SH-SY5Y (cell line): ENCODE measurements at regions not wholly inside any gene's neighbourhood (a gene's known extent, or its start where the extent isn't known, plus 50 kb on each side); places are given as distances from the start of the nearest gene placed in this dataset.

Experiments used
- GATA2 ChIP-seq: IDR thresholded peaks from 2 replicates; pipeline ENCODE4 v1.6.1; 2011; ENCODE audit warnings: mild to moderate bottlenecking, low read depth, low read length
- GATA3 ChIP-seq: IDR thresholded peaks from 2 replicates; pipeline ENCODE4 v1.6.1; 2011; ENCODE audit warnings: low read depth, mild to moderate bottlenecking, low read length, moderate library complexity

DNA sequence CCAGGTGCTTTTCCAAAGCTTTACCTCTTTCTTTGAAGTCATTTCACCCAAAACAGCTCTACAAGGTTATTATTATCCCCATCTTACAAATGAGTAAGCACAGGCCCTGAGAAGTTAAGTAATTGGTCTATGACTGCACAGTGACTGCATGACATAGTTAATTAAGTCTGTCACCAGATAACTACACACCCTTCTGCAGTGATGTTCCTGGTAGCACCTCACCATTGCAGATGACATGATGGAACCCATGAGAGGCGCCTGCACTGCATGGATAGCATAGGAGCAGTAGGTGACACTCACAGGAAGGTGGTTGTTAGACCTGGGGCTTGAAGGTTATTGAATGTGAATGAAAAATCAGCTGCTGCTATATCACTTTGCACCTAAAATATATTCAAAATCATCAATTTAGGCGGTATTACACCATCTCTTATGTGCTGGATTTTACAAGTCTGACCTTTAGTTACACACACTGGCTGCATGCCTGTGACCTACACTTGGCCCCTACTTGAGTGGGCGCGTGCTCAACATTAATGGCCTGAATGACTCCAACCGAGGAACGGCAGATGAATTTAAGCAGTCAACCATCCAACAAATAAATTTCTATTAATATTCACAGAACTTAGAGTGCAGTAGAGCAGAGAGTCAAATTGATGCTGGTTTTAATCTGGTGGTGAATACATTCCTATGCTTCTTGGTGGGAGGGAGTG lies 239.6 kb downstream of the CDH11 start:
- no peak for TF ChIP-seq GATA2
- TF ChIP-seq GATA3 = no peak
